IMR-90 (cell line): ENCODE measurements at regions not wholly inside any gene's neighbourhood (a gene's known extent, or its start where the extent isn't known, plus 50 kb on each side); places are given as distances from the start of the nearest gene placed in this dataset.

Experiments
- CEBPB ChIP-seq: IDR thresholded peaks from 2 replicates; pipeline ENCODE4 v1.6.1; 2012; ENCODE audit warnings: low read depth, low read length, improper control_type of control experiment
- MAFK ChIP-seq: IDR thresholded peaks from 2 replicates; pipeline ENCODE4 v1.6.1; 2012; ENCODE audit warnings: low read depth, low read length, improper control_type of control experiment
- MXI1 ChIP-seq: IDR thresholded peaks from 2 replicates; pipeline ENCODE4 v1.6.1; 2012; ENCODE audit warnings: low read depth, mild to moderate bottlenecking, low read length, moderate library complexity, borderline replicate concordance
- POLR2A ChIP-seq: IDR thresholded peaks from 2 replicates; pipeline ENCODE4 v1.6.1; 2012; ENCODE audit warnings: mild to moderate bottlenecking, low read depth, low read length
- RFX5 ChIP-seq: IDR thresholded peaks from 2 replicates; pipeline ENCODE4 v1.8.0; 2012; ENCODE audit warnings: low read depth, mild to moderate bottlenecking, low read length, moderate library complexity
- SMC3 ChIP-seq: fragments of 150-350 bp; IDR thresholded peaks from 2 replicates; pipeline ENCODE4 v1.6.1; 2016; ENCODE audit warnings: low read depth, mild to moderate bottlenecking, antibody characterized with exemption, low read length, moderate library complexity
- TF ChIP-seq, protein P1 (sequence below): conservative IDR thresholded peaks from 2 replicates; pipeline ENCODE4 v1.5.1; 2012; ENCODE audit warnings: mild to moderate bottlenecking, low read depth, low read length, improper control_type of control experiment

DNA sequence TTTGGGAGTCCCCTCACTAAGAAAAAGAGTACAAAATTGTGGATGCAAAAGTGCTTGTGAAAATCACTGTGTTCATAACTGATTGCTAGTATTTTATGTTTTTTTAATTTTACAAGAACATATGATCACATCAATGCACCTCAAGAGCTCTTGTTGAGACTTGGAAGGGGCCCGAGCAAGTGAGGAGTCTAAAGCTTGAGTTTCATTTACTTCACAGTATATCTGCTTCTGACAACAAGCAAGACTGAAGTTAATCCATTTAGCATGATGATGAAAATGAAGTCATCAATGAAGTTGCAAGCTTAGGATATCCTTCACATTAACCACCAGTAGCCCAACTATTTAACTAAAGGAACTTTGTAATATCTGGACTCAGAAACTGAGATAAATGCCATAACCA is 182.5 kb upstream of the DIO2 start:
- TF ChIP-seq, protein P1, sequence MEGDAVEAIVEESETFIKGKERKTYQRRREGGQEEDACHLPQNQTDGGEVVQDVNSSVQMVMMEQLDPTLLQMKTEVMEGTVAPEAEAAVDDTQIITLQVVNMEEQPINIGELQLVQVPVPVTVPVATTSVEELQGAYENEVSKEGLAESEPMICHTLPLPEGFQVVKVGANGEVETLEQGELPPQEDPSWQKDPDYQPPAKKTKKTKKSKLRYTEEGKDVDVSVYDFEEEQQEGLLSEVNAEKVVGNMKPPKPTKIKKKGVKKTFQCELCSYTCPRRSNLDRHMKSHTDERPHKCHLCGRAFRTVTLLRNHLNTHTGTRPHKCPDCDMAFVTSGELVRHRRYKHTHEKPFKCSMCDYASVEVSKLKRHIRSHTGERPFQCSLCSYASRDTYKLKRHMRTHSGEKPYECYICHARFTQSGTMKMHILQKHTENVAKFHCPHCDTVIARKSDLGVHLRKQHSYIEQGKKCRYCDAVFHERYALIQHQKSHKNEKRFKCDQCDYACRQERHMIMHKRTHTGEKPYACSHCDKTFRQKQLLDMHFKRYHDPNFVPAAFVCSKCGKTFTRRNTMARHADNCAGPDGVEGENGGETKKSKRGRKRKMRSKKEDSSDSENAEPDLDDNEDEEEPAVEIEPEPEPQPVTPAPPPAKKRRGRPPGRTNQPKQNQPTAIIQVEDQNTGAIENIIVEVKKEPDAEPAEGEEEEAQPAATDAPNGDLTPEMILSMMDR = no peak
- TF ChIP-seq POLR2A = no peak
- TF ChIP-seq CEBPB = no peak
- TF ChIP-seq MAFK = no peak
- TF ChIP-seq RFX5 = no peak
- no peak for TF ChIP-seq SMC3
- no peak for TF ChIP-seq MXI1
